RWPE2 (cell line): ENCODE measurements at regions not wholly inside any gene's neighbourhood (a gene's known extent, or its start where the extent isn't known, plus 50 kb on each side); places are given as distances from the start of the nearest gene placed in this dataset.

ENCODE experiments used
- ATAC-seq: fragments of 200-7000 bp; cut with Tn5 transposase; 3 replicates; pipeline ENCODE4 v1.9.1; 2021; ENCODE audit warnings: low read depth
- DNase-seq: peaks from one replicate; pipeline ENCODE4 v3.0.0-alpha.2; 2020; ENCODE audit warnings: low spot score
- H3K27ac ChIP-seq: fragments of 450-650 bp; 2 replicates; pipeline ENCODE4 v1.5.1; 2017; ENCODE audit warnings: mild to moderate bottlenecking; ENCODE audit not compliant: poor library complexity, severe bottlenecking
- H3K27me3 ChIP-seq: fragments of 250-450 bp; sonication (Bioruptor Pico); 2 replicates; pipeline ENCODE4 v1.5.1; 2021; ENCODE audit warnings: mild to moderate bottlenecking, moderate library complexity; ENCODE audit not compliant: insufficient read depth, poor library complexity, severe bottlenecking
- H3K36me3 ChIP-seq: fragments of 250-450 bp; sonication (Bioruptor Pico); 2 replicates; pipeline ENCODE4 v1.5.1; 2020; ENCODE audit warnings: low read depth, mild to moderate bottlenecking, moderate library complexity
- H3K4me1 ChIP-seq: fragments of 250-450 bp; sonication (Bioruptor Pico); 2 replicates; pipeline ENCODE4 v1.5.1; 2021; ENCODE audit warnings: mild to moderate bottlenecking, moderate library complexity; ENCODE audit not compliant: insufficient read depth, poor library complexity, severe bottlenecking
- H3K4me3 ChIP-seq: fragments of 250-450 bp; sonication (Bioruptor Pico); 2 replicates; pipeline ENCODE4 v1.5.1; 2021; ENCODE audit warnings: mild to moderate bottlenecking, moderate library complexity; ENCODE audit not compliant: severe bottlenecking
- H3K9me3 ChIP-seq: fragments of 250-450 bp; sonication (Bioruptor Pico); 2 replicates; pipeline ENCODE4 v1.5.1; 2021; ENCODE audit warnings: mild to moderate bottlenecking, moderate library complexity; ENCODE audit not compliant: severe bottlenecking
- TF ChIP-seq, protein P1 (sequence below): fragments of 450-650 bp; IDR thresholded peaks from one replicate; pipeline ENCODE4 v1.5.1; 2017; ENCODE audit warnings: mild to moderate bottlenecking, moderate library complexity; ENCODE audit not compliant: poor library complexity, severe bottlenecking

DNA sequence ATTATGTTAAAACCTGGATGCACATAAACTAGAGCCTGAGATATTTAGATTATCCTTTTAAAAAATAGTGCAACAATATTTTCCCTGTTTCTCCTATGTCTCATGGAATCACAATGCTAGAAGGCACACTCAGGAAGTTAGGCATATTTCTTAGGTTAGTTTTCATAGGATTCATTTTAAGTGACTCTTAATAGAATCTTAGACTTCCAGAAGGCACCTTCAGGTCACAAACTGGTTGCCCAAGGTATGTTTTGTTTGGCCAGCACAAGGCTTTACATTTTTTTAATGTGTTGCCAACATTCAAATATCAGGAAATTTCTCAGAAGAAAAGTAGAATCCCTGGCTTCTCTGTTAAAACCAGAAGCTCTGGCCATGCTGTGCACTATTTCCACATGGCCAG, 129.3 kb downstream of the LNPK start:
- TF ChIP-seq, protein P1, sequence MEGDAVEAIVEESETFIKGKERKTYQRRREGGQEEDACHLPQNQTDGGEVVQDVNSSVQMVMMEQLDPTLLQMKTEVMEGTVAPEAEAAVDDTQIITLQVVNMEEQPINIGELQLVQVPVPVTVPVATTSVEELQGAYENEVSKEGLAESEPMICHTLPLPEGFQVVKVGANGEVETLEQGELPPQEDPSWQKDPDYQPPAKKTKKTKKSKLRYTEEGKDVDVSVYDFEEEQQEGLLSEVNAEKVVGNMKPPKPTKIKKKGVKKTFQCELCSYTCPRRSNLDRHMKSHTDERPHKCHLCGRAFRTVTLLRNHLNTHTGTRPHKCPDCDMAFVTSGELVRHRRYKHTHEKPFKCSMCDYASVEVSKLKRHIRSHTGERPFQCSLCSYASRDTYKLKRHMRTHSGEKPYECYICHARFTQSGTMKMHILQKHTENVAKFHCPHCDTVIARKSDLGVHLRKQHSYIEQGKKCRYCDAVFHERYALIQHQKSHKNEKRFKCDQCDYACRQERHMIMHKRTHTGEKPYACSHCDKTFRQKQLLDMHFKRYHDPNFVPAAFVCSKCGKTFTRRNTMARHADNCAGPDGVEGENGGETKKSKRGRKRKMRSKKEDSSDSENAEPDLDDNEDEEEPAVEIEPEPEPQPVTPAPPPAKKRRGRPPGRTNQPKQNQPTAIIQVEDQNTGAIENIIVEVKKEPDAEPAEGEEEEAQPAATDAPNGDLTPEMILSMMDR = no peak
- Histone ChIP-seq H3K4me3 (no peak overlapping the region), H3K27ac (no peak overlapping the region), H3K9me3 (no peaks in the 10 kb centered on the region), H3K4me1 (no peaks in the 10 kb centered on the region), H3K27me3 (peaks cover 3% of the 10 kb centered on the region), H3K36me3 (no peaks in the 10 kb centered on the region)
- ATAC-seq (no peak), DNase-seq (no peak)

DNA sequence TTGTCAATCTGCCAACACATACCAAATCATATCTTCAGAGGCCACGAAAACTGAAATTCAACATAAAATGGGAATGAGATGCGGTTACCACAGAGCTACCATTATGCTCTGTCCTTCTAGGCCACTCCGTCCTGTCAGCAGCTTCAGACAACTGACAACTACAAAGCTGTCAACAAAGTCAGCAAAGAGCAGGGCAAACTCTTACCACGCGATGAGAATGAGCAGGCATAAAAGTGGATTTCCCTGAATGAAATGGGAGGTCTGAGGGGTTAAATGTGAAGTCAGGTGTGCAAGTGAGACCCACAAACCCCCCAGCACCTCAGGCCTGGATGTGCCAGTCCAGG, 130.1 kb downstream of the LNPK start:
- ATAC-seq (no peak), DNase-seq (no peak)
- peaks cover 3% of the 10 kb centered on the region for H3K27me3 ChIP-seq
- no peaks in the 10 kb centered on the region for H3K36me3 ChIP-seq
- H3K9me3 ChIP-seq = no peaks in the 10 kb centered on the region
- no peak overlapping the region for H3K4me3 ChIP-seq
- no peaks in the 10 kb centered on the region for H3K4me1 ChIP-seq
- H3K27ac ChIP-seq = no peak overlapping the region
- TF ChIP-seq, protein P1 = no peak

DNA sequence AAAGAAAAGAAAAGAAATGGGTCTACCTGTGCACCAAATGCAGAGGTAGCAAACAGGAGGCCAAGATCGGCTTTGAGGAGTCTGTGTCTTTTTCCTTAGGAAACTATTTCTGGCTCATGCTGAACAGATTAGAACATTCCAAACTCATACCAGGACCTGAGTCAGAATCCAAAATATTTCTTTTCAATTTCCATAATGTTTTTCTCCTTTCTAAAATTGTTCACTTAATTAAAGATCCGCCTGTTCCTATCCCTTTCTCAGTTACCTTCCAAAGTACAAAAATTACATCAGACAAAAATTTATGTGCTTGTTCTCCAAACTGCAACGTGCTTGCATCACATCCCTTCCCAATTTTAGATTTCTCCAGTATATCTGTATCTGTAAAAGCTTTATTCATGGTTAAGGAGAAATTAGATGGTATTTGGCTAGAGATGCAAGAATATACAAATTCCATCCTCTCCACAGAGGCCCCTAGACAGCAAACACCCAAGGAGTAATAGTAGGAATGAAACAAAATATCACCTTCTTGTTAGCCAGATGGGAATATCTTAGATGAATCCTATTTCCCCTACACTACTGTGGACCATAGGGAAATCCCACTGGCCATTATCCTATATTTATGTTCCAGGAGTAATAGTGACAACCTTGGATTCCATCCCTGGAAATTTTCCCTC, 130.6 kb downstream of the LNPK start:
- TF ChIP-seq, protein P1 = no peak
- Histone ChIP-seq H3K36me3 (no peaks in the 10 kb centered on the region), H3K27me3 (peaks cover 3% of the 10 kb centered on the region), H3K9me3 (no peaks in the 10 kb centered on the region), H3K4me3 (no peak overlapping the region), H3K4me1 (no peaks in the 10 kb centered on the region), H3K27ac (no peak overlapping the region)
- ATAC-seq = no peak
- no peak for DNase-seq

DNA sequence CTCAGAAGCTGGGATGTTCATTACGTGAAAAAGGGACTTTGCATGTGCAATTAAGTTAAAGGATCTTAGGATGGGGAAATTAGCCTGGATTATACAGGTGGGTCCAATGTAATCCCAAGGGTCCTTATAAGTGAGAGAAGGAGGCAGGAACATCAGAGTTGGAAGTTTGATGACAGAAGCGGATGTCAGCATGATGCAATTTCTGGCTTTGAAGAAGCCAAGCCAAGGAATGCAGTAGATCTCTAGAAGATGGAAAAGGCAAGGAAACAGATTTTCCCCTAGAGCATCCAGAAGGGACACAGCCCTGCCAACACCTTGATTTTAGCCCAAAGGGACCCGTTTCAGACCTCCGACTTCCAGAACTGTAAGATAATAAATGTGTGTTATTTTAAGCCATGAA, 136.4 kb downstream of the LNPK start:
- peaks cover 3% of the 10 kb centered on the region for H3K27me3 ChIP-seq
- DNase-seq = no peak
- H3K36me3 ChIP-seq = no peaks in the 10 kb centered on the region
- H3K4me1 ChIP-seq = no peaks in the 10 kb centered on the region
- no peak overlapping the region for H3K27ac ChIP-seq
- TF ChIP-seq, protein P1 = no peak
- no peaks in the 10 kb centered on the region for H3K9me3 ChIP-seq
- ATAC-seq = no peak
- H3K4me3 ChIP-seq = no peak overlapping the region

DNA sequence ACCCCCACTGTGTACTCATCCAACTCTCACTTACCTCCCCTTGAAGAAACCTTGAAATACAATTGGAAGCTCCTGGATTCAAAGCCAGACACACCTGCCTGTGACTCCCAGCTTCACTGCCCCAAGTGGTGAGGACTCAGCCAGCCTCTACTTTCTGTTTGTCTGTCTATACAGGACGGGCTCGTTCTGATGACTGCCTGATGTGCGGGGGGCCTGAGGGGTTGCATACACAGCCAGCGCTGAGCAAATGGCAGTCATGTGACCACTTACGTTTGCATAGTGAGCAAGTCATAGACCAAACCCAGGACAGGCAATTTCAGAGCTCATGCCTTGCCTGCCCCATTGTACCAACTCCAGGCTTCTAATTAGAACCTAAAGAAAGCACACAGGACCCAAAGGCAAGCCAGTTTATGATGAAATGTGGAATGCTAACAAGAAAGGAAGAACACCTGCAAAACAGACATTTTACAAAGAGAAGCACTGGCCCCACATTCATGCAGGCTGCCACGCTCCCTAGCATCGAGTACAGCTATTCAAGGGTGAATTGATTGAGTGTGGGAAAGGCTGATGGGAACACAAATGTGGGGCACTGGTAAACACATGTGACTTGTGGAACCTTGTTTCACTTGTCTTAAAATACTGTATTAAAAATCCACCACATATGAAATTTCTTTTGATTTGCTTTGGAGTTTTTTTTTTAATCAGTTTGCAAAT, 137.8 kb downstream of the LNPK start:
- no peaks in the 10 kb centered on the region for H3K9me3 ChIP-seq
- H3K27ac ChIP-seq = no peak overlapping the region
- H3K4me3 ChIP-seq = no peak overlapping the region
- no peak for DNase-seq
- TF ChIP-seq, protein P1 = no peak
- H3K36me3 ChIP-seq = no peaks in the 10 kb centered on the region
- H3K4me1 ChIP-seq = no peaks in the 10 kb centered on the region
- peaks cover 3% of the 10 kb centered on the region for H3K27me3 ChIP-seq
- no peak for ATAC-seq
